ENCODE measurements at regions not wholly inside any gene's neighbourhood (a gene's known extent, or its start where the extent isn't known, plus 50 kb on each side); places are given as distances from the start of the nearest gene placed in this dataset.
A peak's percentile ranks its signal among the peaks of the same experiment; 100 is the strongest.

DNA sequence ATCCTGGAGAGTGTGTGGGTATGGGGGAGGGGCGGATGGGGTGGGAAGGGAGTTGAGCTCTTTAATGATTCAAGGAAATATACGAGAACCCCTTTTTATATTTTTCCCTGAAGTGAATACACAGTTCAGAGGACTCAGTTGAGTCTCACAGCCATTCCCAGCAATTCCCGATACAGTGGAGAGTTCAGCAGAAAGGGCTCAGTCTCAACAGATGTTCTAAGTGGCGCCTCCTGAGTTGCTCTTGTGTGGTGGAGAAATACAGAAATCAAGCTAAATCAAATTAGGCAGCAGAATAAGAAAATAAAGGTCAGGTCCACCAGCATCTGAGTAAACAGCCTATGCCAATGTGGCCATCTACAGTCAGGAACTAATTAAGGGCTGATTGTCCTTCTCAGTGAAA, 372.1 kb downstream of the NR2F2 start:
- Histone ChIP-seq H3K27me3 (ENCODE audit: low read depth) (peaks cover 18% of the 10 kb centered on the region; the same call in 1 of the 2 replicates), H3K4me1 (no peaks in the 10 kb centered on the region), H3K36me3 (replicated peaks) (no peaks in the 10 kb centered on the region), H3K9me3 (no peaks in the 10 kb centered on the region), H3K4me3 (no peak overlapping the region)
- no peak for DNase-seq (ENCODE audit: low spot score in 2 of 2)
- in situ Hi-C loops (cut with MboI; ENCODE audit: low sequenced_read_pairs) = no loop called here

DNA sequence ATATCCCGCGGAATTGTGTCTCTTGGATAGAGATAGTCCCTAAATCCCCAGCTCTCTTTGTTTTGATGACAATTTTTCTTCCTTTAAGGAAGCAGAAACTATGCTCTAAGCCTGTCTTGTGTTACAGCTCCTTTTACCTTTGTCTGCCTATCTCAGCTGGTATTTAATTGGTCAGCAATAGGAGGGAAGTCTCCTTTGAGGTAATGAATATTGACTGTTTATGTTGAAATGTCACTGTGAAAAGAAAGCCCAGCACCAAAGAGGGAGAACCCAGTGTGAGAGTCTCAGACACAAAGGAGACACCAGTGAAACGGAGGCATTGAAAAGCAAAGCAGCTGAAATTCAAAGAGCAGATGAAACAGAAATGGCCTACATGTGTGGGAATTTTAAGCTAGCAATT, 372.6 kb downstream of the NR2F2 start:
- no peak for DNase-seq (ENCODE audit: low spot score in 2 of 2)
- in situ Hi-C loops (cut with MboI; ENCODE audit: low sequenced_read_pairs) = no loop called here
- peaks cover 18% of the 10 kb centered on the region; the same call in 1 of the 2 replicates for H3K27me3 ChIP-seq (ENCODE audit: low read depth)
- no peaks in the 10 kb centered on the region for H3K9me3 ChIP-seq
- no peaks in the 10 kb centered on the region for H3K4me1 ChIP-seq
- H3K4me3 ChIP-seq = no peak overlapping the region
- H3K36me3 ChIP-seq (replicated peaks) = no peaks in the 10 kb centered on the region

DNA sequence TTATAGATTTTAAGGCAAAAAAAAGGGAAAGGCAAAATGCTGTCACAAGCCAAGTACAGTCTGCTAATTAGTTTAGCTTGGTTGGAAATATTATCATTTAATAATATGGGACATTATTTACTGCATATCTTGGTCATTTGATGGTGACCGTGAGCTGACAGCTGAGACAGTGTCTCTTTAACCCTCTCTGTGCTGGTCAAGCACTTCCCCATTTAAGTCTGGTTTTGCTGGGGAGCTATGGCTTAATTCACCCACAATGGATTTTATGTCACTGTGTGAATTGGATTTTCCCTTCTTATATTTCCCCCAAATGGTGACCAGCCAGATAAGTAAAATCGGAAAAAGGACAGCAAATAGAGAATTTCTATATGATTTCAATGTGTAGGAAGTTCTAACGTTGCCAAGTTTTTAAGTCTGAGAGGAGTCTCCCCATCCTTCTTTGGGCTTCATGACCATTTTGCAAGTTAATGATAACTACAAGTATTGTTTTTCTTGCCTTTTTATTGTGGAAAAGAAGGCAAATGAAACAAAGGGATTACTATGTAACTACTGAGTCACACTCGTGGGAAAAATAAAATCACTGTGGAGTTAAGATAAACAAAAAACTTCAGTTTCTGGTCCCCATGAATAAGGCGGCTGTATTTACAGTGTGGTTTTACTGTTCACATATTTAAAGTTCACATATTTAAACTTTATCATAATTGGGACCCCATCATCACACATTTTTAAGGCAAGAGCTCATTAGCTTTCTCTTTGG, 373.5 kb downstream of the NR2F2 start:
- Histone ChIP-seq H3K4me3 (no peak overlapping the region), H3K36me3 (replicated peaks) (no peaks in the 10 kb centered on the region), H3K27me3 (ENCODE audit: low read depth) (peaks cover 15% of the 10 kb centered on the region; the same call in 1 of the 2 replicates), H3K9me3 (no peaks in the 10 kb centered on the region), H3K4me1 (no peaks in the 10 kb centered on the region)
- in situ Hi-C loops (cut with MboI; ENCODE audit: low sequenced_read_pairs) = no loop called here
- DNase-seq (ENCODE audit: low spot score in 2 of 2) = no peak

DNA sequence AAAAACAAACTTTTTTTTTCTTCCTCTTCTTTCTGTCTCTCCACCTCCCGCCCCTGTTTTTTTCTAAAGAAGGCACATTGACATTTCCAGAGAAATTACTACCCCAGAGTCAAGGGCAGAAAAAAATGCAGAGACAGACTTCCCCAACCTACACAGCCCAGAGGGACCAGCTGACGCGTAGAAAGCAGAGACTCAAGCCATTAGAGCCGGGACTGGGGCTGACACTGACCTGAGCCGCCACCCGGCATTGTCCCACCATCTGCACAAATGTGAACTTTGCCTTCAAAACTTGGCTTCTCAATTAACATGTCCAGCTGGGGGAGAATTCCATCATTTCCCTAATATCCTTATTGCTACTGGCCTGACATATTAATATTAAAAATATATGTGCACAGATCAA, 385.6 kb downstream of the NR2F2 start:
- in situ Hi-C loops (cut with MboI; ENCODE audit: low sequenced_read_pairs) = no loop called here
- no peaks in the 10 kb centered on the region for H3K9me3 ChIP-seq
- no peak for DNase-seq (ENCODE audit: low spot score in 2 of 2)
- H3K27me3 ChIP-seq (ENCODE audit: low read depth) = 0 out of 2 replicates have a peak, but pooled peaks cover 2% of the 10 kb centered on the region
- H3K36me3 ChIP-seq (replicated peaks) = no peaks in the 10 kb centered on the region
- H3K4me3 ChIP-seq = no peak overlapping the region
- H3K4me1 ChIP-seq = no peaks in the 10 kb centered on the region

DNA sequence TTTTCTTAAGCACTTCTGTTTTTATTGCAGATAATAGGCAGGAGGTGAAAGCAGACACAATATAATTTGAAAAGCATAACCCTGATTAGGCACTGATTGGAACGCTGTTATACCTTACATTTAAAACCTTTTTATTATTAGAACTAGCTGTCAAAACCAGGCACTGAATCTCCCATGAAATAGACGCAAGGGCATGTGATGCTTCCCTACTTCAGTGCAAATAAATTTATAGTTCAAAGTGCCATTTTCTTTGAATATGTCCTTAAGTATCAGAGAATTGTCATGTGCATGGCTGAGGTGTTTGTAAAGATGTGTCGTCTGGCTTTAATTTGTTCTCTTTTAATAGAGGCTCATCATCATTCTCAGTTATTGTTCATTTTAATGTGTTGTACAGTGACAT, 386.0 kb downstream of the NR2F2 start:
- H3K27me3 ChIP-seq (ENCODE audit: low read depth) = no peaks in the 10 kb centered on the region
- H3K4me3 ChIP-seq = no peak overlapping the region
- no peak for DNase-seq (ENCODE audit: low spot score in 2 of 2)
- H3K9me3 ChIP-seq = no peaks in the 10 kb centered on the region
- no peaks in the 10 kb centered on the region for H3K4me1 ChIP-seq
- no peaks in the 10 kb centered on the region for H3K36me3 ChIP-seq (replicated peaks)
- in situ Hi-C loops (cut with MboI; ENCODE audit: low sequenced_read_pairs) = no loop called here

DNA sequence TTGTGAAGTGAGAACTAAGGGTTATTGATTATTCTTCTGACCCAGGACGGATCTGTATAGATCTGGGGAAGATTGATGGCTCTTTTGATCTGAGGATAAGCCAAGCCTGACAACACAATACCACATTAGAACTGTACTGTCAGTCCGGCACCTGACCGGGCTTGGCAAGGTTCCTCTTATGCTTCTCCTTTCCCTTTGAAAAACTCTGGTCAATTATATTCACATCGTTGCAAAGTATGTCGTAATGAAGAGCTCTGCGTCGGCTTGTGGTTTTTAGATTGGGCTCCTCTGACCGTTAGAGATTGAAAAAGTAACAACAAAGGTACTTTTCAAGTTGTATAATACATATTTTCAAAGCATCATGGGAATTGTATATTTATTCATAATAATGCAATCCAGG, 389.8 kb downstream of the NR2F2 start:
- Histone ChIP-seq H3K27me3 (ENCODE audit: low read depth) (no peaks in the 10 kb centered on the region), H3K36me3 (replicated peaks) (no peaks in the 10 kb centered on the region), H3K4me3 (no peak overlapping the region), H3K4me1 (no peaks in the 10 kb centered on the region), H3K9me3 (no peaks in the 10 kb centered on the region)
- in situ Hi-C loops (cut with MboI; ENCODE audit: low sequenced_read_pairs) = no loop called here
- no peak for DNase-seq (ENCODE audit: low spot score in 2 of 2)

DNA sequence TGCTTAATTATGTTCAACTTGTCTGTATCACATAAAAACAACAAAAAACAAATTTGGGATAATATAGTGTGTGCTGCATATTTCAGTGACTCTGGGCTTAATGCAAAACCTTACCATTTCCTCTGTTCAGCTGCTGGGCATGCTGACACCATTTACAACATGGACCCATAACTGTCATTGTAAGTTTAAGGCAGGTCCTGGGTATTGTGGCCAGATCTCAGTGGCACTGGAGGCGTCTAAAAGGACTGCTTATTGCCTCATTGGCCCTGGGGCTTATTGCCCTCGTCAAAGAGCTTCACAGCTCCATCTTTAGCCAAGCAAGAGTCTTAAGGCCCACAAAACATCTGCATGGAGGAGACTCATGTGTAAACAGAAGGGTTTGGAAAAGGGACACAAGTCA, 390.2 kb downstream of the NR2F2 start:
- H3K9me3 ChIP-seq = no peaks in the 10 kb centered on the region
- in situ Hi-C loops (cut with MboI; ENCODE audit: low sequenced_read_pairs) = no loop called here
- no peak for DNase-seq (ENCODE audit: low spot score in 2 of 2)
- no peak overlapping the region for H3K4me3 ChIP-seq
- H3K27me3 ChIP-seq (ENCODE audit: low read depth) = no peaks in the 10 kb centered on the region
- H3K4me1 ChIP-seq = no peaks in the 10 kb centered on the region
- H3K36me3 ChIP-seq (replicated peaks) = no peaks in the 10 kb centered on the region

DNA sequence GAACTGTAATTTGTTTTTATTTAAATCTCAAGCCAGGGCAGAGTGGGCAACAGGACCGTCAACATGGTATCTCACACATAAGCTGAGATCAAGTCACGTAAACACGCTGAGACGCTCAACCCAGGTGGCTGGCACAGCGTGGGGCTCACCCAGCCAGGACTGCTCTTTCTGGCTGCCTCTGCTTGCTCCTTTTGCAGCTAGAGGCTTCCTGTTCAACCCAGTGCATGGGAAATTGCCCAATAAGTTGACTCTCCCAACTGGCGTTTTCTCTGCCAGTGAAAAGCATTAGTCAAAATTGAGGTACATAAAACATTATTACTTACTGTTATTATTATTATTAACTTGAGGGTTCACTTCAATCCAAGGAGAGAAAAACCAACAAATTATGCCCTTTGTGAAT, 398.1 kb downstream of the NR2F2 start:
- DNase-seq (ENCODE audit: low spot score in 2 of 2) = no peak
- Histone ChIP-seq H3K4me3 (no peak overlapping the region), H3K4me1 (no peaks in the 10 kb centered on the region), H3K9me3 (no peaks in the 10 kb centered on the region), H3K36me3 (replicated peaks) (no peaks in the 10 kb centered on the region), H3K27me3 (ENCODE audit: low read depth) (no peaks in the 10 kb centered on the region)
- in situ Hi-C loops (cut with MboI; ENCODE audit: low sequenced_read_pairs) = no loop called here

DNA sequence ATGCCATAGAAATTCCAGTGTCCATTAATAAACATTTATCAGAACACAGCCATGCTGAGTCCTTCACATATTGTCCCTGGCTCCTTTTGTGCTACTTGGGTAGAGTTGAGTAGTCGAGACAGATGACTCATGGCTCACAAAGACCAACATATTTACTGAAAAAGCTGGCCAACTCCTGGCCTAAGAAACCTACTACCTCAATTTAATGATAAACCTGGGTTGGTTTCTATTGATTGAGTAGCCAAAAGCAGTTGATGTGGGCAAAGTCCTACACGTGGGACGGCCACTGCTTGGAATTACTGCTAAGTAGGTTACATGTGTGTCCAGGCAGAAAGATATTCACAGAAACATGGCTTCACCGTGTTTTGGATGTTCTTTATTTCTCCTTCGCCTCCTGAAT, 402.2 kb downstream of the NR2F2 start:
- DNase-seq (ENCODE audit: low spot score in 2 of 2) = no peak
- in situ Hi-C loops (cut with MboI; ENCODE audit: low sequenced_read_pairs) = no loop called here
- Histone ChIP-seq H3K9me3 (no peaks in the 10 kb centered on the region), H3K4me1 (no peaks in the 10 kb centered on the region), H3K4me3 (no peak overlapping the region), H3K36me3 (replicated peaks) (no peaks in the 10 kb centered on the region), H3K27me3 (ENCODE audit: low read depth) (no peaks in the 10 kb centered on the region)

DNA sequence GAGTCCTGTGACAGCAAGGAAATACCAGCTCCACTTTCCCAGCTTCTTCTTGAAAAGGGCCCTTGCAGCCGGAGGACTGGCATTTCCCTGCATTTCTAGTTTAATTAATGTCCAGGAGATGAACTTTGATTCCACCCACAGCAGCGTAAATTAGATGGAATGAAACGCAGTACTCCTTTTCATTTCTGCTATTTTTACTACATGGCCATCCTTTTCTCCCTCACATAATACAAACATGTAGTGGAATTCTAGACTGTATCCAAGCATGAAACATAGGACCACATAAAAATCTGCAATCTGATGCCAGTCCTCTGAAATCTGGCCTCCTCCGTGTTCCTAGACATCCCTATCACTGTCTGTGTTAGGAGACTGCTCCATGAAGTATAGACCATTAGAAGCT, 403.2 kb downstream of the NR2F2 start:
- Histone ChIP-seq H3K9me3 (no peaks in the 10 kb centered on the region), H3K4me3 (no peak overlapping the region), H3K4me1 (no peaks in the 10 kb centered on the region), H3K27me3 (ENCODE audit: low read depth) (no peaks in the 10 kb centered on the region), H3K36me3 (replicated peaks) (no peaks in the 10 kb centered on the region)
- in situ Hi-C loops (cut with MboI; ENCODE audit: low sequenced_read_pairs) = no loop called here
- no peak for DNase-seq (ENCODE audit: low spot score in 2 of 2)

DNA sequence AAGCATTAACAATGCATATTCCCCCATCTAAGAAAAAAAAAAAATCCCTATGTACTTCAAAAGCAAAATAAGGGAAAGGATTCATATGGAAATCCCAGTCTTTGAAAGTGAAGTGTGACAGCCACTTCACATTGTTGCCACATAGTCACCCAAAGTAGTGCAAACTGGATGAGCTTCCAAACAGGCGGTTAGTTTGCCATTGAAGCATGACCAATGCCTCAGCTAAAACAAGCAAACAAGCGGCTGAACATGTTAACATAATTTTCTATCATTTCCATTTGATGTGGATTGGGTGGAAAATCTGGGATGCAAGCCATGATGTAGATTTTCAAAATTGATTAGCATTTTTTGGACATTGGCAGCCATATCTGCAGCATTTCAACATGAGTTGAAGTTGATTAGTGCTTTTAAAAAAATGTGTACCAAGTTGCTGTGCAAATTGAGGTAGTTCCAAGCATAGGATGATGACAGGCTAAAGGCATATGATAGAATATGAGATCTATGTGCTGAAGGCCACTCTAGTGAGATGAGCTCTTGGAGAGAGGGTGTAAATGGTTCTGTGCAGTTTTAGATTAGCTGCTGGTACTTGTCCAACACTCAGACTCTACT, 405.2 kb downstream of the NR2F2 start:
- H3K4me1 ChIP-seq = no peaks in the 10 kb centered on the region
- no peak for DNase-seq (ENCODE audit: low spot score in 2 of 2)
- no peaks in the 10 kb centered on the region for H3K36me3 ChIP-seq (replicated peaks)
- in situ Hi-C loops (cut with MboI; ENCODE audit: low sequenced_read_pairs) = no loop called here
- H3K27me3 ChIP-seq (ENCODE audit: low read depth) = no peaks in the 10 kb centered on the region
- no peak overlapping the region for H3K4me3 ChIP-seq
- no peaks in the 10 kb centered on the region for H3K9me3 ChIP-seq

DNA sequence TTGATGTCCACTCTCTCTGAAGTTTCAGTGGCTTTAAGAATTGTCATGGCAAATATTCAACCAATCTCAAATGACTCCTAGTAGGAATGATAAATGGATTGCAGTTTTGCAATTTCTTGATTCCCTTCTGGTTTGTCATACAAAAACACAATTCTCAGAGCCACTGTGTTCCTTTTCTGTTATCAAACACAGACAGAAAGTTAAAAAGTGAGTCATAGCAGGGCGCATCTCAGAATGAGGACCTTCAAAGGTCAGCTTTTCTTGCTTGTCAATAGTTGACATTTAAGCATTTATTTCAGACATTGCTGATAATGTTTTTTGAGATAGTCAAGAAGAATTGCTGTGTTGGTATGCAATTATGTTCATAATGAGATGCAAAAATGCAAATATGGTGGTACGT, 405.9 kb downstream of the NR2F2 start:
- no peak for DNase-seq (ENCODE audit: low spot score in 2 of 2)
- in situ Hi-C loops (cut with MboI; ENCODE audit: low sequenced_read_pairs) = no loop called here
- no peaks in the 10 kb centered on the region for H3K36me3 ChIP-seq (replicated peaks)
- H3K4me1 ChIP-seq = no peaks in the 10 kb centered on the region
- H3K27me3 ChIP-seq (ENCODE audit: low read depth) = no peaks in the 10 kb centered on the region
- no peak overlapping the region for H3K4me3 ChIP-seq
- H3K9me3 ChIP-seq = no peaks in the 10 kb centered on the region

DNA sequence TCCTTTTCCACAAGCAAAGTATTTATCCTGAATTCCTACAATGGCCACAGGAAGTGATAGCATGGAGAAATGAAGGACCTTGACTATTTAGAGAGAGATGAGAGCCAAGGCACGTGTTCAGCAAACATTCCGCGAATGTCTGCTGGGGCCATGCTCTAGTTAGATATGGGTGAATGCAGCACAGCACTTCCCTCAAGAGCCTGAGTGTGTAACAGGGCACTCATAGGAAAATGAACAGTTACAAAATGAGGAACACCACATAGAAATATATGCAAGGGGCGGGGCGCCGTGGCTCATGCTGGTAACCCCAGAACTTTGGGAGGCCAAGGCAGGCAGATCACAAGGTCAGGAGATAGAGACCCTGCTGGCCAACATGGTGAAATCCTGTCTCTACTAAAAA, 406.9 kb downstream of the NR2F2 start:
- H3K4me1 ChIP-seq = no peaks in the 10 kb centered on the region
- no peaks in the 10 kb centered on the region for H3K27me3 ChIP-seq (ENCODE audit: low read depth)
- H3K4me3 ChIP-seq = no peak overlapping the region
- no peaks in the 10 kb centered on the region for H3K9me3 ChIP-seq
- no peak for DNase-seq (ENCODE audit: low spot score in 2 of 2)
- in situ Hi-C loops (cut with MboI; ENCODE audit: low sequenced_read_pairs) = no loop called here
- no peaks in the 10 kb centered on the region for H3K36me3 ChIP-seq (replicated peaks)

DNA sequence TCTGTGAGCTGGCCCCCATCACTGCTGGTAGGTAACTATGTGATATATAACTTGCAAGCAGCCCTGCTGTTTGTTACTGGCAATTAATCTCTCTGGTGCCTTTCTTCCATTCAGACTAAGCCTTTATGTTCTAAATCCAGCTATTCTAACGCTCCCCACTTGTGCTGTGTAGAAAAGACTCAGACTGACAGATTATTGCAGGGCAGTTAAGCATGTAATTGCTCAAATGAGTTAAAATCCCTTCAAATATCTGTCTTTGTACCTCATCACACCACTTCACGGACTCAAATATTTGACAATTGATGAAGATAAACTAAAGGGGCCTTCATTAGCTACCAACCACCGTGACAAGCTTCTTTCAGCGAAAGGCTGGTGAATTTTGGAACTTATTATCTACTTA, 416.2 kb downstream of the NR2F2 start:
- in situ Hi-C loops (cut with MboI; ENCODE audit: low sequenced_read_pairs) = no loop called here
- Histone ChIP-seq H3K4me1 (no peaks in the 10 kb centered on the region), H3K9me3 (no peaks in the 10 kb centered on the region), H3K27me3 (ENCODE audit: low read depth) (no peaks in the 10 kb centered on the region), H3K4me3 (no peak overlapping the region), H3K36me3 (replicated peaks) (no peaks in the 10 kb centered on the region)
- peak in 1 of 2 experiments; percentile 6 for DNase-seq (ENCODE audit: low spot score in 2 of 2)

DNA sequence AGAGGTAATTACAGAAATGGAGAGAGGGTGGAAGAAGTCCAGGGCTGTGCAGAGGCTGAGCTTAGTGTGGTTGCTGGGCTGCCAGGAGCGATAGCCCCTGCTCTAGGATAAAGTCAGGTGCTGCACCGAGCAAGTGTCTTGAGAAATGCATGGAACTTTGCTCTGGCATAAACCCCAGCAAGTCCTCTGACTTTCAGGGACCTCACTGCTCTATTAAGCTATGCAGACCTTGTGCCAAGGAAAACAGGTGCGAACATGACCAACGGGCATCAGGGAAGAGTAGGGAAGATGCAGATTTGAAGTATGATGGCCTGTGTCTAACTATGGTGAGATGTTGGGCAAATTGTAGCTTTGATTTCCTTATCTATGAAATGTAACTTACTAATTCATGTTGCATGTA, 416.8 kb downstream of the NR2F2 start:
- no peaks in the 10 kb centered on the region for H3K36me3 ChIP-seq (replicated peaks)
- no peak overlapping the region for H3K4me3 ChIP-seq
- H3K4me1 ChIP-seq = no peaks in the 10 kb centered on the region
- H3K27me3 ChIP-seq (ENCODE audit: low read depth) = no peaks in the 10 kb centered on the region
- no peaks in the 10 kb centered on the region for H3K9me3 ChIP-seq
- no peak for DNase-seq (ENCODE audit: low spot score in 2 of 2)
- in situ Hi-C loops (cut with MboI; ENCODE audit: low sequenced_read_pairs) = no loop called here

Measured in HAP-1 (cell line).